ENCODE measurements at regions not wholly inside any gene's neighbourhood (a gene's known extent, or its start where the extent isn't known, plus 50 kb on each side); places are given as distances from the start of the nearest gene placed in this dataset.

DNA sequence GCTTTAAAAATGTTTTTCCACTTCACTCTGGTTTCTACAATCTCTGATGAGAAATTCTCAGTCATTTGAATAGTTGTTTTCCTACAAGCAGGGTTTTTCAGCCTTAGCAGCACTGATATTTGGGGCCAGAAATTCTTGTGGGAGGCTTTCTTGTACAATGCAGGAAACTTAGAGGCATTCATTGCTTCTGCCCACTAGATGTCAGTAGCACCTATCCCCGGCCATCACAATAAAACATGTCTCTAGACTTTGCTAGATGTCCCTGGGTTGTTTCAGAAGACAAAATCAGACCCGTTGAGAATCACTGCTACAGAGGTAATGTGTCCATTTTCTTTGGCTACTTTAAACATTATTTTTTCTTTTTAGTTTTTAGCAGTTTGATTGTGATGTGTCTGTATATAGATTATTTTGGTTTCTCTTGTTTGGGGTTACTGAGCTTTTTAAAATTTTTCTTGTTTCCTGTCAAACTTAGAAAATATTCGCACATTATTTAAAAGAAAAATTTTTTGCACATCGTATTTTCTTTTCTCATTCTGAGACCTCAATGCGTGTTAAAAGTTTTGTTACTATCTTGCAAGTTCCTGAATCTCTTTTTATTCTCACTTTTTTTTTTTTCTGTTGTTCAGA lies 60.8 kb upstream of the CCDC179 start:
- Histone ChIP-seq H3K4me3 (no peak overlapping the region), H3K27ac (no peak overlapping the region), H3K9me3 (no peaks in the 10 kb centered on the region), H3K4me1 (no peaks in the 10 kb centered on the region), H3K27me3 (no peaks in the 10 kb centered on the region), H3K36me3 (no peaks in the 10 kb centered on the region)
- no peak for DNase-seq
- no peak for TF ChIP-seq POLR2A (IDR thresholded peaks at IDR 0.05)
- TF ChIP-seq, protein P1, sequence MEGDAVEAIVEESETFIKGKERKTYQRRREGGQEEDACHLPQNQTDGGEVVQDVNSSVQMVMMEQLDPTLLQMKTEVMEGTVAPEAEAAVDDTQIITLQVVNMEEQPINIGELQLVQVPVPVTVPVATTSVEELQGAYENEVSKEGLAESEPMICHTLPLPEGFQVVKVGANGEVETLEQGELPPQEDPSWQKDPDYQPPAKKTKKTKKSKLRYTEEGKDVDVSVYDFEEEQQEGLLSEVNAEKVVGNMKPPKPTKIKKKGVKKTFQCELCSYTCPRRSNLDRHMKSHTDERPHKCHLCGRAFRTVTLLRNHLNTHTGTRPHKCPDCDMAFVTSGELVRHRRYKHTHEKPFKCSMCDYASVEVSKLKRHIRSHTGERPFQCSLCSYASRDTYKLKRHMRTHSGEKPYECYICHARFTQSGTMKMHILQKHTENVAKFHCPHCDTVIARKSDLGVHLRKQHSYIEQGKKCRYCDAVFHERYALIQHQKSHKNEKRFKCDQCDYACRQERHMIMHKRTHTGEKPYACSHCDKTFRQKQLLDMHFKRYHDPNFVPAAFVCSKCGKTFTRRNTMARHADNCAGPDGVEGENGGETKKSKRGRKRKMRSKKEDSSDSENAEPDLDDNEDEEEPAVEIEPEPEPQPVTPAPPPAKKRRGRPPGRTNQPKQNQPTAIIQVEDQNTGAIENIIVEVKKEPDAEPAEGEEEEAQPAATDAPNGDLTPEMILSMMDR (IDR thresholded peaks at IDR 0.05) = peak in 4 of 6 experiments; percentile 43 to 62 (median 52)

DNA sequence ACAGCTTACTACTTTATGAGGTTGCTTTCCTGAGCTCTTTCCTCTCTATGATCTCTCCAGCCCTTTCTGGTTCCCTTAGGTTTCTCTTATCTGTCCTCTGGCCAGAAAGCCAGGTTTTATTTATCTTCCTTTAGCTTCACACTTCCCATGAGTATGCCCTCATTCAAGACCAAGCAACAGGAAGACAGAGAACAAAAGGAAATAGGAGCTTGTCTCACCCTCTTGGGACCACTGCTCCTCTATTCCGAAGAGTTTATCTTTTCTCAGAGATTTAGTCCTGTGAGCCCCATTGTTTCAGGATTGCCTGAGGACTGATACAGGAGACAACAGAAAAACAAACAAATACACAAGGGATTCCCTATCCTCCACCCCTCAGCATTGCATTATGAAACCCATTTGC lies 62.4 kb upstream of the CCDC179 start:
- H3K36me3 ChIP-seq = no peaks in the 10 kb centered on the region
- TF ChIP-seq POLR2A (IDR thresholded peaks at IDR 0.05) = no peak
- TF ChIP-seq, protein P1 (IDR thresholded peaks at IDR 0.05) = no peak
- no peaks in the 10 kb centered on the region for H3K27me3 ChIP-seq
- H3K4me3 ChIP-seq = no peak overlapping the region
- no peak for DNase-seq
- no peak overlapping the region for H3K27ac ChIP-seq
- no peaks in the 10 kb centered on the region for H3K4me1 ChIP-seq
- no peaks in the 10 kb centered on the region for H3K9me3 ChIP-seq

DNA sequence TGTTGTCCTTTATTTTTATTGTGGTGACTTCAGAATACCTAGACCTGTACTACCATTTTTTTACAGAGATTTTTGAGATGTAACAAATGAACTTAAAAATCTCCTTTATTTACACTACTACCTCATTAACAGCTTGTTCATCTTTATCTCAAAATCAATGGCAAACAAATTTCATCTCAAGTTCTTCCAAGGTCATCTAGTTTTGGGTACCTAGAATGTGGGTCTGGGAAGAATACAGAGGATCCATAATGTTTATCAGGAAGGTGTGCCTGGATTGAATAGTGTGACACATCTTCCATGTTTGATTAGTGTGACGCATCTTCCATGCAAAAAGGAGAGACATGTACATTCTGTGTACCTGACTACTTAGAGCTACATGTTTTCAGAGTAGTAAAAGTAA lies 63.3 kb upstream of the CCDC179 start:
- Histone ChIP-seq H3K4me3 (no peak overlapping the region), H3K4me1 (no peaks in the 10 kb centered on the region), H3K36me3 (no peaks in the 10 kb centered on the region), H3K9me3 (no peaks in the 10 kb centered on the region), H3K27ac (no peak overlapping the region), H3K27me3 (no peaks in the 10 kb centered on the region)
- TF ChIP-seq POLR2A (IDR thresholded peaks at IDR 0.05) = no peak
- TF ChIP-seq, protein P1 (IDR thresholded peaks at IDR 0.05) = no peak
- no peak for DNase-seq

DNA sequence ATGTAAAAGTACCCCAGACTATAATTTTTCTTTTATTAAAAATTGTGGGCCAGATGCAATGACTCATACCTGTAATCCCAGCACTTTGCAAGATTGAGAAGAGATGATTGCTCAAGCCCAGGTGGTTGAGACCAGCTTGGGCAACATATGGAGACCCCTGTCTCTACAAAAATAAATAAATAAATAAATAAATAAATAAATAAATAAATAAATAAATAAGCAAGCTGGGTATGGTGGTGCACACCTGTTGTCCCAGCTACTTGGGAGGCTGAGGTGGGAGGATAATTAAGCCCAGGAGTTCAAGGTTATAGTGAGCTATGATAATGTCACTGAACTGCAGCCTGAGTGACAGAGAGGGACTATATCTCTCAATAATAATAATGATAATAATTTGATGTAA lies 66.1 kb upstream of the CCDC179 start:
- Histone ChIP-seq H3K36me3 (no peaks in the 10 kb centered on the region), H3K9me3 (no peaks in the 10 kb centered on the region), H3K27ac (no peak overlapping the region), H3K27me3 (no peaks in the 10 kb centered on the region), H3K4me3 (no peak overlapping the region), H3K4me1 (no peaks in the 10 kb centered on the region)
- TF ChIP-seq, protein P1 (IDR thresholded peaks at IDR 0.05) = no peak
- TF ChIP-seq POLR2A (IDR thresholded peaks at IDR 0.05) = no peak
- no peak for DNase-seq

DNA sequence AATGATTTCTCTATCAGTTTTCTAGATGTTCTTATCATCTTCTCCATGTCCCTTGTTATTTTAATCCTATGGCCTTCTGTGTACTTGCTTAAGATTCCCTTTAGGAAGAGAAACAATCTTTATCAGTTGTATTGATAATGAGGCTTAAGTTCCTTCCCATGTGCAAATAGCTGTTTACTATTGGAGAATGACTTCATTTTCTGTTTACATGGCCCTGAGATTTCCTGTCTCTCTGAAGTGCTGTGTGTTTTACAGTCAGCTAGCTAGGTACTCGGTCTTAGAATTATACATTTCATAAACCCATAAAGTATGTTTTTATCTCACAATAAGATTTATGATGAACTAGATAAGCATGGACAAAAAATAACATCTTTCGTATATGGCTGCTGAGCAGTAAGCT lies 67.5 kb upstream of the CCDC179 start:
- Histone ChIP-seq H3K4me1 (no peaks in the 10 kb centered on the region), H3K36me3 (no peaks in the 10 kb centered on the region), H3K27ac (no peak overlapping the region), H3K4me3 (no peak overlapping the region), H3K9me3 (no peaks in the 10 kb centered on the region), H3K27me3 (no peaks in the 10 kb centered on the region)
- TF ChIP-seq POLR2A (IDR thresholded peaks at IDR 0.05) = no peak
- TF ChIP-seq, protein P1 (IDR thresholded peaks at IDR 0.05) = no peak
- no peak for DNase-seq
